ENCODE measurements at regions not wholly inside any gene's neighbourhood (a gene's known extent, or its start where the extent isn't known, plus 50 kb on each side); places are given as distances from the start of the nearest gene placed in this dataset.

GRCh38 chr16:60230666-60231065 lies 1496.5 kb upstream of the GOT2 start:
- no peak for TF ChIP-seq CTCF (IDR thresholded peaks at IDR 0.05)
- TF ChIP-seq POLR2AphosphoS5 (IDR thresholded peaks at IDR 0.05; ENCODE audit: low read depth, low read length) = no peak
- TF ChIP-seq SIN3A (IDR thresholded peaks at IDR 0.05; ENCODE audit: borderline replicate concordance, insufficient read depth, low read depth, low read length) = no peak
- TF ChIP-seq REST (IDR thresholded peaks at IDR 0.05; ENCODE audit: insufficient read depth in 1 of 2, low read depth in 2 of 2, low read length in 1 of 2) = no peak

All from Panc1 (cell line).